OCI-LY7 (cell line): ENCODE measurements at regions not wholly inside any gene's neighbourhood (a gene's known extent, or its start where the extent isn't known, plus 50 kb on each side); places are given as distances from the start of the nearest gene placed in this dataset.

ENCODE experiments used
- BruUV-seq: library from RNA; stranded (reverse); fragments of 400-500 nt; replicated peaks from 2 replicates; lab custom pipeline; 2021; lab: Mats Ljungman, UMichigan
- CTCF ChIA-PET: fragments of 300-600 bp; sonication (Branson Sonifier 250); formaldehyde crosslinking; loops from one replicate; lab custom pipeline; 2022; ENCODE audit warnings: antibody characterized with exemption; ENCODE audit not compliant: unreplicated experiment; lab: Charles Lee
- POLR2A ChIA-PET: fragments of 300-600 bp; sonication (Branson Sonifier 250); formaldehyde crosslinking; loops from one replicate; lab custom pipeline; 2022; ENCODE audit warnings: antibody characterized with exemption; lab: Charles Lee
- DNase-seq: peaks from one replicate; pipeline ENCODE4 v3.0.0-alpha.2; 2015; ENCODE audit warnings: low spot score
- H2AFZ ChIP-seq: fragments of 200-600 bp; sonication (generic), shearing (Covaris generic); 2 replicates; pipeline ENCODE4 v1.6.1; 2014; ENCODE audit warnings: mild to moderate bottlenecking, antibody characterized with exemption, low read length, moderate library complexity
- H3K27ac ChIP-seq: fragments of 200-600 bp; sonication (generic); 2 replicates; pipeline ENCODE4 v1.5.1; 2014; ENCODE audit warnings: mixed run types, low read depth, mild to moderate bottlenecking, moderate library complexity, low read length, inconsistent platforms; ENCODE audit not compliant: poor library complexity, severe bottlenecking
- H3K36me3 ChIP-seq: fragments of 200-600 bp; sonication (generic); 2 replicates; pipeline ENCODE4 v1.6.1; 2014; ENCODE audit warnings: mild to moderate bottlenecking, antibody characterized with exemption, low read length, moderate library complexity, mixed read lengths; ENCODE audit not compliant: insufficient read depth
- H3K4me1 ChIP-seq: fragments of 200-600 bp; sonication (generic); 2 replicates; pipeline ENCODE4 v1.5.1; 2014; ENCODE audit warnings: mild to moderate bottlenecking, low read length; ENCODE audit not compliant: insufficient read depth, poor library complexity, severe bottlenecking
- H3K4me2 ChIP-seq: fragments of 200-600 bp; sonication (generic); 2 replicates; pipeline ENCODE4 v1.6.1; 2014; ENCODE audit warnings: mild to moderate bottlenecking, low read length
- H3K4me3 ChIP-seq: fragments of 200-600 bp; sonication (generic); 2 replicates; pipeline ENCODE4 v1.5.1; 2014; ENCODE audit warnings: mild to moderate bottlenecking, low read depth, low read length; ENCODE audit not compliant: poor library complexity, severe bottlenecking
- H3K79me2 ChIP-seq: fragments of 200-600 bp; sonication (generic); 2 replicates; pipeline ENCODE4 v1.6.1; 2016; ENCODE audit warnings: low read depth, mild to moderate bottlenecking, low read length, moderate library complexity, mixed read lengths; ENCODE audit not compliant: insufficient read depth
- H3K9me2 ChIP-seq: fragments of 200-600 bp; sonication (generic); 2 replicates; pipeline ENCODE4 v1.6.1; 2016; ENCODE audit warnings: mild to moderate bottlenecking, low read length, mixed read lengths; ENCODE audit not compliant: insufficient read depth
- H3K9me3 ChIP-seq: fragments of 200-600 bp; sonication (generic); 2 replicates; pipeline ENCODE4 v1.6.1; 2014; ENCODE audit warnings: mild to moderate bottlenecking, mixed run types, low read length, mixed read lengths
- H4K20me1 ChIP-seq: fragments of 200-600 bp; sonication (generic); 2 replicates; pipeline ENCODE4 v1.6.1; 2014; ENCODE audit warnings: mild to moderate bottlenecking, antibody characterized with exemption, low read length, moderate library complexity, mixed read lengths; ENCODE audit not compliant: insufficient read depth
- EZH2phosphoT487 ChIP-seq: fragments of 200-600 bp; sonication (generic); IDR thresholded peaks from 2 replicates; pipeline ENCODE4 v1.6.1; 2018; ENCODE audit warnings: low read depth, borderline replicate concordance, mild to moderate bottlenecking, mixed run types, antibody characterized with exemption, low read length, moderate library complexity, mixed read lengths
- intact Hi-C: fragments of 100-400 bp; cut with micrococcal nuclease; formaldehyde crosslinking; loops from one replicate; pipeline ENCODE4 v1.10.0; 2022; ENCODE audit not compliant: unreplicated experiment
- TF ChIP-seq, protein P1 (sequence below): fragments of 200-600 bp; sonication (generic); conservative IDR thresholded peaks from 2 replicates; pipeline ENCODE4 v1.5.1; 2014; ENCODE audit warnings: mild to moderate bottlenecking, antibody characterized with exemption, low read length, moderate library complexity, mixed read lengths

DNA sequence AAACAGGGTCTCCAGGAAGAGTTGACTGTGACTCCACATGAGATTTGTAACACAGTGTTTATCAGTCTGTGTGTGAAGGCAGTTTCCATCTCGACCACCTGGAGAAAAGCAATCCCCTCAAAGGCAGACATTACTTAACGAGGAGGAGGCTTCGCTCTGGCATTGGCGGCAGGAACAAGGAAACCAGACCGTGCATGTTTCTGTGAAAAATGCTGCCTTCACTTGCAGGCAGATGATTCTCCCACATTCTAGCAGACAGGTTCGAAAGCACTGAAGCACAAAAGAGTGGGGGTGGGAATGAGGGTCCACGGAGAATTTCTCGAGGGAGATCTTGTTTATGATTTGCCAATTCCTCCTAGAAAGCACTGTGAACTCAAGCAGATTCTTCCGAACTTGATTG, 414.0 kb downstream of the SLC4A3 start:
- H2AFZ ChIP-seq = no peak overlapping the region
- intact Hi-C loops = no loop called here
- TF ChIP-seq, protein P1, sequence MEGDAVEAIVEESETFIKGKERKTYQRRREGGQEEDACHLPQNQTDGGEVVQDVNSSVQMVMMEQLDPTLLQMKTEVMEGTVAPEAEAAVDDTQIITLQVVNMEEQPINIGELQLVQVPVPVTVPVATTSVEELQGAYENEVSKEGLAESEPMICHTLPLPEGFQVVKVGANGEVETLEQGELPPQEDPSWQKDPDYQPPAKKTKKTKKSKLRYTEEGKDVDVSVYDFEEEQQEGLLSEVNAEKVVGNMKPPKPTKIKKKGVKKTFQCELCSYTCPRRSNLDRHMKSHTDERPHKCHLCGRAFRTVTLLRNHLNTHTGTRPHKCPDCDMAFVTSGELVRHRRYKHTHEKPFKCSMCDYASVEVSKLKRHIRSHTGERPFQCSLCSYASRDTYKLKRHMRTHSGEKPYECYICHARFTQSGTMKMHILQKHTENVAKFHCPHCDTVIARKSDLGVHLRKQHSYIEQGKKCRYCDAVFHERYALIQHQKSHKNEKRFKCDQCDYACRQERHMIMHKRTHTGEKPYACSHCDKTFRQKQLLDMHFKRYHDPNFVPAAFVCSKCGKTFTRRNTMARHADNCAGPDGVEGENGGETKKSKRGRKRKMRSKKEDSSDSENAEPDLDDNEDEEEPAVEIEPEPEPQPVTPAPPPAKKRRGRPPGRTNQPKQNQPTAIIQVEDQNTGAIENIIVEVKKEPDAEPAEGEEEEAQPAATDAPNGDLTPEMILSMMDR = no peak
- TF ChIP-seq EZH2phosphoT487 = no peak
- no peak overlapping the region for H3K27ac ChIP-seq
- no peaks in the 10 kb centered on the region for H3K36me3 ChIP-seq
- POLR2A ChIA-PET = no interaction called here
- CTCF ChIA-PET = no interaction called here
- no peaks in the 10 kb centered on the region for H3K4me1 ChIP-seq
- no peaks in the 10 kb centered on the region for H3K79me2 ChIP-seq
- H4K20me1 ChIP-seq = no peaks in the 10 kb centered on the region
- H3K9me3 ChIP-seq = no peaks in the 10 kb centered on the region
- H3K4me3 ChIP-seq = no peak overlapping the region
- H3K9me2 ChIP-seq = no peaks in the 10 kb centered on the region
- no TSS peak for BruUV-seq
- no peak overlapping the region for H3K4me2 ChIP-seq
- no peak for DNase-seq

DNA sequence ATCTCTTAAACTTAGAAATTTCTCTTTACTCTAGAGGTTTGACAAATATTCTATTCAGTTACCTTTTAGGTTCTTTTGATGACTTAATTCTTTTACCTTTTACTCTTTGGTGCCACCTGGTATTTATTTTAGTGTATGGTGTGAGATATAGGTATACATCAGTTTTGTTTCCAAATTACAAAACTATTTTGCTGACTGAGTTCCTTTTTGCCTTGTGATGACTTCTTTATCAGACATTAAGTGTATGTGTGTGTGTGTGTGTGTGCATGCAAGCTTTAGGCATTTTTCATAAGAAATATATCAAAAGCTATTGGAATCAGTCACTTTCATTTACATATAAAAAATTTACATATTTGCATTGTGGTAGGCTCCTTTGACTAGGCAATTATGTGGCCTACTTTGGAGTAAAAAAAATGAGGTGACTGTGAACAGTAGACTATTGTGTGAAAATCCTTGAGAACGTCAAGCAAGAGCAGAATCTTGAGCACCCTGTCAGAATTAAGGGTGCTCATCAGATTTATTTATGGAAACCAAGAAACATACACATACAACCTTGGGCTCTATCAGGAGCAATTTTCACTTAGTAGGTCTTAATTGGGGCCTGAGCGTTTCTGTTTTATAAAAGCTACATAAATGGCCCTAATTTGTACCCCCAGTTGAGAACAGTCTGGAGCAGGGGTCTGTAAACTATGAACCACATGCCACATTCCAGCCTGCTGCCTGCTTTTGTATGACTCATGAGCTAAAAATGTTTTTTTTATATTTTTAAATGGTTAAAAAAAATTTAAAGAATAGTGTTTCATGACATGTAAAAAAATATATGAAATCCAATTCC, 415.9 kb downstream of the SLC4A3 start:
- Histone ChIP-seq H2AFZ (no peak overlapping the region), H4K20me1 (no peaks in the 10 kb centered on the region), H3K79me2 (no peaks in the 10 kb centered on the region), H3K9me2 (no peaks in the 10 kb centered on the region), H3K36me3 (no peaks in the 10 kb centered on the region), H3K4me2 (no peak overlapping the region), H3K27ac (no peak overlapping the region), H3K4me1 (no peaks in the 10 kb centered on the region), H3K9me3 (no peaks in the 10 kb centered on the region), H3K4me3 (no peak overlapping the region)
- intact Hi-C loops = no loop called here
- ChIA-PET CTCF (no interaction called here), POLR2A (no interaction called here)
- BruUV-seq = no TSS peak
- DNase-seq = no peak
- TF ChIP-seq EZH2phosphoT487 = no peak
- TF ChIP-seq, protein P1 = no peak

DNA sequence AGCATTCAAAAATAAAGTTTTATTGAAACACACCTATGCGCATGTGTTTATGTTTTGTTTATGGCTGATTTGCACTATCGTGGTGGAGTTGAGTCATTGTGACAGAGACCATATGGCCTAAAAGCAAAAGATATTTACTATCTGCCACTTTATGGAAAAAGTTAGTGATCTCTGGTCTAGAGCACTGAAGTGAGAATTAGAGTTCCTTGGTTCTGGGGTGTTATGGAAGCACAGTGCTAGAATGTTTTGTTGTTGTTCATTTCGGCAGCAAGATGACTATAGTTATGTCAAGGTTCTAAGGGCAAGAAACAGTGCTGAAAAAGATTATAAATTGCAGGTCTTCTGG, 416.5 kb downstream of the SLC4A3 start:
- intact Hi-C loops = no loop called here
- no peak for DNase-seq
- no peak overlapping the region for H3K4me3 ChIP-seq
- H3K9me3 ChIP-seq = no peaks in the 10 kb centered on the region
- no peaks in the 10 kb centered on the region for H3K36me3 ChIP-seq
- no peak overlapping the region for H3K4me2 ChIP-seq
- no peak overlapping the region for H3K27ac ChIP-seq
- H3K9me2 ChIP-seq = no peaks in the 10 kb centered on the region
- no peaks in the 10 kb centered on the region for H4K20me1 ChIP-seq
- BruUV-seq = no TSS peak
- no peaks in the 10 kb centered on the region for H3K4me1 ChIP-seq
- no peak overlapping the region for H2AFZ ChIP-seq
- TF ChIP-seq, protein P1 = no peak
- no peak for TF ChIP-seq EZH2phosphoT487
- POLR2A ChIA-PET = no interaction called here
- no peaks in the 10 kb centered on the region for H3K79me2 ChIP-seq
- CTCF ChIA-PET = no interaction called here
